DMS 273 treated with DMSO at 0.1 percent for 48 hours (cell line): ENCODE measurements at regions not wholly inside any gene's neighbourhood (a gene's known extent, or its start where the extent isn't known, plus 50 kb on each side); places are given as distances from the start of the nearest gene placed in this dataset.

ENCODE experiments used
- DNase-seq: peaks from one replicate; lab custom pipeline; 2025; lab: John Stamatoyannopoulos, UW

- no peak for DNase-seq
Measured at GRCh38 chr4:81627590-81627989, 155.9 kb upstream of the RASGEF1B start.

- DNase-seq = no peak
Measured at GRCh38 chr4:81626851-81627250, 155.1 kb upstream of the RASGEF1B start.

- no peak for DNase-seq
Measured at GRCh38 chr4:81625422-81626417, 154.0 kb upstream of the RASGEF1B start.

- DNase-seq = no peak
Measured at GRCh38 chr4:81623434-81623833, 151.7 kb upstream of the RASGEF1B start.

DNA sequence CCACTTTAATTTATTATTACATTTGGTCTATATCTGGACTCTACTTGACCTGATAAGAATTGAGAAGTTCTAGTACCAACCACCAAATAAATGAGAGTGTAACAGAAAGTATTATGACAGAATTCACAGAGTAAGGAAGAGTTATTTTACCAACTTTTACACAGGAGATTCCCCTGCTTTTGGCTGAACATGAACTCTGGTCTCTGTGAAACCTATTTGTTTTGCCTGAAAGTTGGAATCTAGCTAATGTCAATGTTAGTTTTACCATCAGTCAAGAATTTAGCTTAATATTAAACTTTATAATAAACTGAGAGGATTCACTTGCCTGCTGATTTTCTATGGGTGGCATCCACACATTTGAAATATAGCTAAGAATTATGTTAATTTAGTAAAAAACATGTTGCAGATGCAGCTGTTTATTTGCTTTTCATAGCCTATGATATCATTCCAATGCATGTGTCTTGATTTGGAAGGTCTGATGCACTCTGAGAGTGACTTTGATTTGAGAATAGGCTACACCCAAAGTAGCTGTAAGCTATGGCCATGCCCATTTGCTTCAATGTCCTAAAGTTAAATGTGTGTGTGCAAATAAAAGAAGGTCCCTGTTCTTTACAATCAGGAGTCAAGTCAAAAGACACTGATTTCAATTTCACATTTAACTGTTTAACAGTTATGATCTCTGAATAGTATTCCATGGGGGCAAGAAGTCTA is 150.9 kb upstream of the RASGEF1B start:
- no peak for DNase-seq

- no peak for DNase-seq
Measured at GRCh38 chr4:81622028-81622427, 150.3 kb upstream of the RASGEF1B start.

GRCh38 chr4:81621490-81621889 is 149.8 kb upstream of the RASGEF1B start:
- no peak for DNase-seq

GRCh38 chr4:81620442-81620841 is 148.7 kb upstream of the RASGEF1B start:
- DNase-seq = no peak

GRCh38 chr4:81617545-81617944 is 145.8 kb upstream of the RASGEF1B start:
- no peak for DNase-seq

- DNase-seq = no peak
Measured at GRCh38 chr4:81611221-81611620, 139.5 kb upstream of the RASGEF1B start.

GRCh38 chr4:81609844-81610243 is 138.1 kb upstream of the RASGEF1B start:
- no peak for DNase-seq

DNA sequence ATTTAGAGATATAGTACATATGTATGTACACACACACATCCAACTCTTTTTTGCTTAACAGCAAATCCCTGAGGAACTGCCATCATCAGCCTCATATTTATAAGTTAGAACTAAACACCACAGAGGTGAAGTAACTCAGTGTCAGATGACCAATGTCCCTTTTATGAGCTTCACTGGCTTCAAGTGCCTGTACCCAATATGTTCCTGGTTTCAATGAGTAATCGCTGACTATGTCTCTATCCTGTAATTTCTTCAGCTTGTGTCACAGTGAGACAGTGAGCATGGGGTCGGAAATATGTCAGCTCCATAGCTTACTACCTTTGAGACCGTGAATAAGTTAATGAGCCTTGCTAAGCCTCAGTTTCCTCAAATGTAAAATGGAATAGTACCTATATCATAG is 136.2 kb upstream of the RASGEF1B start:
- DNase-seq = no peak

- DNase-seq = no peak
Measured at GRCh38 chr4:81606801-81607501, 135.2 kb upstream of the RASGEF1B start.

- DNase-seq = no peak
Measured at GRCh38 chr4:81606166-81606565, 134.5 kb upstream of the RASGEF1B start.

DNA sequence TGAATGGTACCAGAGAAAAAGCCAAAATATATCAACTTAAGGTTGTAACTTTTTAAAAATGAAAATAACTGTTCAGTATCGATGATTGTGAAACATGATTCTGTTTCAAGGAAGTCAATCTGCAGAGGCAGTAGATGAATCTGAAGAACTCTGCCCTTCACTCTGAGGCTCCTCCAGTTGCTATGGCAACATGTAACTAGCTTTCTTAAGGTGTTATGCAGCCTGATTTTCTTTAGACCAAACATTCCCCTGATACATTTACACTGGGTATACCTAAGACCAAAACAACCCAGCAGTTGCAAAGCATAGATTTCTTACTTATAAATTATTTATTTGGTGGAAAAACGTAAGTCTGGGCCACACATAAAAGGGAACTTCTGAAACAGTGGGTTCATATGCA is 133.6 kb upstream of the RASGEF1B start:
- no peak for DNase-seq

GRCh38 chr4:81604683-81605218 is 133.0 kb upstream of the RASGEF1B start:
- DNase-seq = no peak

DNA sequence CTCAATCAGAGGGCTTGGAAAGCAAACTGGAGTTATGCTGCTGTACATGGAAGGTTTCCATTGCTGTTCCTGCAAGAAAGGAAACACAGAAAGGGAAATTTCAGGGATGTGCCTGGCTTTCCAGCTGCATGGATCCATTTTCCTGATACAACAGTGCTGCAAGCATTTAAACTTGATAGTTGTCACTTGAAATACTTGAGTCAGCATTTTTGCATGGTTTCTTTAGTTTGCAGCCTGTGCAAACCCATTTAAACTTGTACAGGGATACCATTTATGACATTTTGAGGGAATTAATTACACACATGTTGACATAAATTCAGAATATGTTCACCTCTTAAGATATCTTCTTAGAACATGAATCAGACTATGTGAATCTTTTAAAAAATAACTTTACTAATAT is 131.1 kb upstream of the RASGEF1B start:
- DNase-seq = no peak

DNA sequence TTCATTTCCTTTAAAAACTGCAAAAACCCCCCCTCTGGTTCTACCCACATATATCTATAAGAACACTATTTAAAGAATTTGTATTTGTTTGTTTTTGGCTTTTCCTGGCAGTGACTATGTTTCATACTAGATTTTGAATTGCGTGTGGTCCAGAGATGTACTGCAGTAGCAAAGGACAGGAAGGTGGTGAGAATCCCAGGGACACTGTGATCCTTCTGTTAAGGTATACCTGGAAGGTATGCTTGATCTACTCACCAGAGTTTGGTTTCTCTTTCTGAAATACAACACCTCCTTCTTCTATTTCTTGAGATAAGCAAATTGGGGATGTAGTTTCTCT is 129.6 kb upstream of the RASGEF1B start:
- no peak for DNase-seq

DNA sequence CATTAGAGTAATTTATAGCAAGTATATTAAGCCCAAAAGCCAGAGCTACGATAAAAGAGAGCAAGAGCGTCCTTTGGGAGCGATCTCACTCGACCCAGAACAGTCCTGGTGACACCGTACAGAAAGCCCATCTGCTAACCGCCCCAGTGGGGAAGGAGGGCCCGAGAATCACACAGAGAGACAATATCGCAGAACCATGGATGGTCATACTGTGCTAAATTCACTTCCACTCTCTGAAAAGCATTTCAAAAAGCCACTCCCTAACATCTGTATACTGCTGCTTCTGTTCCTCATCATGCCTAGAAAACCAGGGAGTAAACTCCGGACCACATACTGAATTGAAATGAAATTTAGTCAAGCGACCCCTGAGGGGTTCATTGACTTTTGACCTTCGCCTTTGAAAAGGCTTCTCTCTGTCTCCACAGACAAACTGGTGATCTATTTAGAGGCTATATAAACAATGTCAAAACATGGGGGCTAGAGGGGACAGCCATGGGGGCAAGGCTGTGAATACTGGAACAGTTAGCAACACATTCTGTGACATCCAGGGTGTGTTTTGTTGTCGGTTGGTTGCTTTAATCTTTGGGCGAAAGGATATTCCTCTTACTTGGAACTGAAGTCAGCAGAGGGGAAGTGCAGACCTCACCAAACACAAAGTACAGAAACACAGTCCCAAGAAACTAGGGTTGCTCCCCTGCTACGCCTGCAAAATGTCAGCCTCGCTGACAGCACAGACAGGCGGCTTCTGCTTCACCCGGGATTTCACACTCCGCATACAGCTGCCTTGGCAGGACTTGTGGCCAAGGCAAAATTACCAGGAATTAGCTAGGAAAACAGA is 129.0 kb upstream of the RASGEF1B start:
- no peak for DNase-seq

DNA sequence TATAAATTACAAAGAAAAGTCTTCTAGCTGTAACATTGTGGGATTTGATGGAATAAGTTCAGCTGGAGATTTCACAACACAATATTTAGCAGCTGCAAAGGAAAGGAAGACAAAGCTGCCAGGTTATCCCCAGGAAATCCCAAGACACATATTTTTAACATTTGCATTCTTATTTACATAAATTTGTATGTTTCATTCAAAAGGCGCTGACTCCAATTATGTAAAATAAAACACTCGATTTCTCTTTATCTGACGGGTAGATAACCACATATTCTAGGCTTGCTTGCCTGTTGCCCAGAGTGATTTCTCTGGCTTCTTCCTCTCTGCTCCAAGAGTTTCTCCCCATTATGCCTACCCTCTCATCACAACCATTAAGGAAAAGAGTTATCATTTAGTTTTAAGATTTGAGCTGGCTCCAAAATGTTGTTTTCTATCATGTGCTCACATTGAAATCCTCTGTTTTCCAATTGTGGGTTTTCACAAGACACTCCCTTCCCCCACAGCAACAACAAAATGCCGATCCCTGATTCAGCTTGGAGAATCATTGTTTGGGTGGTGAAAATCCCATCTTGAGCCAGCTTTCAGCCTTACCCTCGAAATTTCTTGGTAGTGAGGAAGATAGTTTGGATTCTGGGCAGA is 128.2 kb upstream of the RASGEF1B start:
- no peak for DNase-seq
